ENCODE measurements at regions not wholly inside any gene's neighbourhood (a gene's known extent, or its start where the extent isn't known, plus 50 kb on each side); places are given as distances from the start of the nearest gene placed in this dataset.
"Not testable (repeated sequence)": the region's sequence is repeated elsewhere in the genome, so short reads cannot be mapped to it uniquely, and the experiment has no call there.

GRCh38 chr12:42020226-42020625 lies 124.4 kb downstream of the GXYLT1 start:
- DNase-seq, result no peak
- no peak overlapping the region for H3K27ac ChIP-seq
- H3K36me3 ChIP-seq, result no peaks in the 10 kb centered on the region
- no peaks in the 10 kb centered on the region for H3K9me3 ChIP-seq
- TF ChIP-seq CTCF (IDR thresholded peaks at IDR 0.05), result no peak
- H3K27me3 ChIP-seq, result no peaks in the 10 kb centered on the region
- no peak overlapping the region for H3K4me3 ChIP-seq
- ATAC-seq, result no peak
- intact Hi-C loops (cut with DNase I), result loop anchor here (10.0 kb wide), 1 partner anchor 1075 kb away; no protein-coding TSS in a partner anchor
- no peaks in the 10 kb centered on the region for H3K4me1 ChIP-seq

GRCh38 chr12:42019746-42020145 lies 124.9 kb downstream of the GXYLT1 start:
- no peak for TF ChIP-seq CTCF (IDR thresholded peaks at IDR 0.05)
- Histone ChIP-seq H3K36me3 (no peaks in the 10 kb centered on the region), H3K9me3 (no peaks in the 10 kb centered on the region), H3K27ac (no peak overlapping the region), H3K4me3 (no peak overlapping the region), H3K27me3 (no peaks in the 10 kb centered on the region), H3K4me1 (no peaks in the 10 kb centered on the region)
- intact Hi-C loops (cut with DNase I), result loop anchor here (10.0 kb wide), 1 partner anchor 1075 kb away; no protein-coding TSS in a partner anchor
- DNase-seq (no peak), ATAC-seq (no peak)

GRCh38 chr12:42017051-42017450 lies 127.6 kb downstream of the GXYLT1 start:
- no peak for TF ChIP-seq CTCF (IDR thresholded peaks at IDR 0.05)
- intact Hi-C loops (cut with DNase I), result no loop called here
- ATAC-seq, result no peak
- no peak overlapping the region for H3K4me3 ChIP-seq
- DNase-seq, result no peak
- H3K36me3 ChIP-seq, result no peaks in the 10 kb centered on the region
- H3K27ac ChIP-seq, result no peak overlapping the region
- H3K9me3 ChIP-seq, result no peaks in the 10 kb centered on the region
- H3K27me3 ChIP-seq, result no peaks in the 10 kb centered on the region
- no peaks in the 10 kb centered on the region for H3K4me1 ChIP-seq

GRCh38 chr12:42015051-42015461 lies 129.6 kb downstream of the GXYLT1 start:
- intact Hi-C loops (cut with DNase I), result no loop called here
- no peaks in the 10 kb centered on the region for H3K27me3 ChIP-seq
- no peak for ATAC-seq

DNA sequence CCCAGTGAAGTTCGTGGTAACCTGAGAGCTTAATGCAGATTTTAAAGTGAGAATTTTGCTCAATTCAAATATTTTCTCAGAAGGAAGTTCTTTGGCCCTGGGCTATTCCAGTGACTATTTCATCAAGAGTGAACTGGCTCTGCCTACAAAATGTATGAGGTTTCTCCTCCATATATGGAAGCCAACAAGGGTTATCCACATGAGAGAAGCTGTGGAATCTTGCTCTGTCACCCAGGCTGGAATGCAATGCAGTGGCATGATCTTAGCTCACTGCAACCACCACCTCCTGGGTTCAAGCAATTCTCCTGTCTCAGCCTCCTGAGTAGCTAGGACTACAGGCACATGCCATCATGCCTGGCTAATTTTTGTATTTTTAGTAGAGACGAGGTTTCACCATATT lies 132.2 kb downstream of the GXYLT1 start:
- H3K36me3 ChIP-seq; H3K4me3 ChIP-seq; ATAC-seq; H3K9me3 ChIP-seq; H3K4me1 ChIP-seq; intact Hi-C loops (cut with DNase I); DNase-seq; H3K27ac ChIP-seq; H3K27me3 ChIP-seq: not testable (repeated sequence)

More at GRCh38 chr12:42015051-42015461, 129.6 kb downstream of the GXYLT1 start:
- DNase-seq, result no peak
- no peak for TF ChIP-seq CTCF (IDR thresholded peaks at IDR 0.05)
- no peaks in the 10 kb centered on the region for H3K4me1 ChIP-seq
- no peaks in the 10 kb centered on the region for H3K36me3 ChIP-seq
- no peak overlapping the region for H3K4me3 ChIP-seq
- H3K27ac ChIP-seq, result no peak overlapping the region
- no peaks in the 10 kb centered on the region for H3K9me3 ChIP-seq

DNA sequence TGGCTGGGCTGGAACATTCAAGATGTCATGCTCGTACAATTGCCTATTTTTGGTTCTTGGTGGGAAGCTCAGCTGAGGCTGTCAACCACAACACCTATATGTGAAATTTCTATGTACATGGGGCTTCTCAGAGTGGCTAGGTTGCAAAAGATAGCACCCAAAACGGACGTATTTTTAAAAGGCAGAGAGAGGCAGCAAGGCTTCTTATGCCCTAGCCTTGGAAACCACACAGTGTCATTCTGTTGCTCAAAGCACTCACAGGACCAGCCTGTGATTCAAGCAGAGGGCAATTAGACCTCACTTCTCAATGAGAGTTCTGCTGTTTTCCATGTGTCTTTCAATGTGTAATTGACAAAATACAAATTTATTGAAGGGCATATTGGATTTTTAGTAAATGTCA lies 134.0 kb downstream of the GXYLT1 start:
- TF ChIP-seq CTCF (IDR thresholded peaks at IDR 0.05), result no peak
- no peaks in the 10 kb centered on the region for H3K36me3 ChIP-seq
- no peak overlapping the region for H3K4me3 ChIP-seq
- no peaks in the 10 kb centered on the region for H3K4me1 ChIP-seq
- H3K27me3 ChIP-seq, result no peaks in the 10 kb centered on the region
- DNase-seq (no peak), ATAC-seq (no peak)
- intact Hi-C loops (cut with DNase I), result no loop called here
- H3K9me3 ChIP-seq, result no peaks in the 10 kb centered on the region
- H3K27ac ChIP-seq, result no peak overlapping the region

Data from upper lobe of right lung (tissue), 1 donor.